SK-N-SH treated with all-trans-retinoic acid at 6 μM for 48 hours (cell line): ENCODE measurements at regions not wholly inside any gene's neighbourhood (a gene's known extent, or its start where the extent isn't known, plus 50 kb on each side); places are given as distances from the start of the nearest gene placed in this dataset.

Experiments used
- CSDC2 ChIP-seq: fragments of 250-450 bp; sonication (Bioruptor Pico); IDR thresholded peaks from 2 replicates; pipeline ENCODE4 v1.5.0; 2020; ENCODE audit warnings: mild to moderate bottlenecking, moderate library complexity
- PATZ1 ChIP-seq: fragments of 250-450 bp; sonication (Bioruptor Pico); IDR thresholded peaks from 2 replicates; pipeline ENCODE4 v1.8.0; 2020; ENCODE audit warnings: mild to moderate bottlenecking, moderate library complexity, borderline replicate concordance
- ZNF565 ChIP-seq: fragments of 450-650 bp; formaldehyde crosslinking; conservative IDR thresholded peaks from 2 replicates; pipeline ENCODE4 v1.5.0; 2020; ENCODE audit warnings: low read depth, mild to moderate bottlenecking, moderate library complexity
- TF ChIP-seq, protein P1 (sequence below): fragments of 250-450 bp; sonication (Bioruptor Pico); IDR thresholded peaks from 2 replicates; pipeline ENCODE4 v1.5.1; 2020; ENCODE audit warnings: low read depth, mild to moderate bottlenecking, moderate library complexity

GRCh38 chr10:85098835-85099521 lies 770.6 kb downstream of the CCSER2 start:
- no peak for TF ChIP-seq CSDC2 (CRISPR knock-in tag)
- no peak for TF ChIP-seq PATZ1 (CRISPR knock-in tag)
- TF ChIP-seq, protein P1, sequence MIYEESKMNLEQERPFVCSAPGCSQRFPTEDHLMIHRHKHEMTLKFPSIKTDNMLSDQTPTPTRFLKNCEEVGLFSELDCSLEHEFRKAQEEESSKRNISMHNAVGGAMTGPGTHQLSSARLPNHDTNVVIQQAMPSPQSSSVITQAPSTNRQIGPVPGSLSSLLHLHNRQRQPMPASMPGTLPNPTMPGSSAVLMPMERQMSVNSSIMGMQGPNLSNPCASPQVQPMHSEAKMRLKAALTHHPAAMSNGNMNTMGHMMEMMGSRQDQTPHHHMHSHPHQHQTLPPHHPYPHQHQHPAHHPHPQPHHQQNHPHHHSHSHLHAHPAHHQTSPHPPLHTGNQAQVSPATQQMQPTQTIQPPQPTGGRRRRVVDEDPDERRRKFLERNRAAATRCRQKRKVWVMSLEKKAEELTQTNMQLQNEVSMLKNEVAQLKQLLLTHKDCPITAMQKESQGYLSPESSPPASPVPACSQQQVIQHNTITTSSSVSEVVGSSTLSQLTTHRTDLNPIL, result no peak
- no peak for TF ChIP-seq ZNF565 (CRISPR knock-in tag)
